HG03039 (cell line): ENCODE measurements at regions not wholly inside any gene's neighbourhood (a gene's known extent, or its start where the extent isn't known, plus 50 kb on each side); places are given as distances from the start of the nearest gene placed in this dataset.

Experiments used
- ATAC-seq: cut with Tn5 transposase; IDR thresholded peaks from one replicate; pipeline ENCODE4 v1.9.1; 2021; ENCODE audit warnings: mild to moderate bottlenecking, moderate library complexity; ENCODE audit not compliant: unreplicated experiment

- no peak for ATAC-seq
Observed at GRCh38 chr2:128368437-128369107, 49.9 kb upstream of the HS6ST1 start.

DNA sequence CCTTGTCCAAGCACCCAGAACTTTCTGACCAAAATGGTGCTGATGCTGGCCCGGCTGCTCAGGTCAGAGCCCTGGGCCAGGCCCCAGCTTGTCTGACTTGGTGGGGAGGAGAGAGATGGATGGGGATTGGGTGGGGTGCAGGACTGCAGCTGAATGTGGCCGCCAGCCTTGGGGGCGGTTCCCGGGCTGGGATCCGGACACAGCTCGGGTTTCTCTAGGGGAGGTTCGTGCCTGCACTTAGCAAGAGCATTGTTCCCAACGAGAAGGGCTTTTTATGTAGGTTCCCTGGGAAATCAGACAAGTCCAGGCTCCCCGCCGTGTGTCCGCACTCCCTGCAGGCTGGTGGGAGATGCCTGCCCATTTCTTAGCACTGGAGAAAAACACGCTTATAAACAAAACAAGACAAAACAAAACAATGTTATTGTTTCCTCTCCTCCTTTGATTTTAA lies 50.5 kb upstream of the HS6ST1 start:
- ATAC-seq: no peak

GRCh38 chr2:128369602-128370467 lies 51.2 kb upstream of the HS6ST1 start:
- ATAC-seq: no peak

DNA sequence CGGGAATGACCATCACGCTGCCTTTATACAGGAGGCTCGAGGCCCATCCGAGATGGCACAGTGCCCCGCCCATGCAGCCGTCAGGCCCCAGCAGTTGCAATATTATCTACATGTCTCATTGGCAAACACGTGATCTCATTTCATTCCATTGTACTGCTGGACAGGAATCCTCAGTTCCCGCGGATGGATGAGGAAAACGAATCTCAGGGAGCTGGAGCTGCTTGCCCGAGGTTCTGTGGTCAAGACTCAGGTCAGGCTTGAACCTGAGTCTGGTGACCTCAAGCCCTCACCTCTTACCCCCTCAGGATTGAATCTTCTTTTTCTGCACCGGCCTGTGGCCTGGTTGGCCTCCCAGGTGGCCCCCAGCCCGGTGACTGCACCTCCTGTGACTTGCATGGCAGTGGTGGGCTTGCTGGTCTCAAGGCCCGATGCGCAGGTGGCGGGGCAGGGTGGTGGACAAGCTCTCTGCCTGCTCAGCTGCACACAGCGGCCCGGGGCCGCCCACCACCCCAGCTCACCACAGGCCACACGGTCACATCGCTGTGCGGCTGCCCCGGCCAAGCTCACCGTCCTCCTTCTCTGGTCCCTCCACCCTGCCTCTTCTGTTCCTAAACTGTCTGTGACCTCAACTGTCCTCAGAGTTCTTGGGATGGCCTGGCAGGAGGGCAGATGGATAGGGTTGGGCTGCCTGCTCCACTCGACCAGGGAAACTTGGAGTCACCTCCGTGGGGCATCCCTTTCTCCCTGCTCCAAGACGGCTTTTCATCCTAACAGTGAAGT lies 52.0 kb upstream of the HS6ST1 start:
- no peak for ATAC-seq

GRCh38 chr2:128371248-128371630 lies 52.6 kb upstream of the HS6ST1 start:
- ATAC-seq: no peak

DNA sequence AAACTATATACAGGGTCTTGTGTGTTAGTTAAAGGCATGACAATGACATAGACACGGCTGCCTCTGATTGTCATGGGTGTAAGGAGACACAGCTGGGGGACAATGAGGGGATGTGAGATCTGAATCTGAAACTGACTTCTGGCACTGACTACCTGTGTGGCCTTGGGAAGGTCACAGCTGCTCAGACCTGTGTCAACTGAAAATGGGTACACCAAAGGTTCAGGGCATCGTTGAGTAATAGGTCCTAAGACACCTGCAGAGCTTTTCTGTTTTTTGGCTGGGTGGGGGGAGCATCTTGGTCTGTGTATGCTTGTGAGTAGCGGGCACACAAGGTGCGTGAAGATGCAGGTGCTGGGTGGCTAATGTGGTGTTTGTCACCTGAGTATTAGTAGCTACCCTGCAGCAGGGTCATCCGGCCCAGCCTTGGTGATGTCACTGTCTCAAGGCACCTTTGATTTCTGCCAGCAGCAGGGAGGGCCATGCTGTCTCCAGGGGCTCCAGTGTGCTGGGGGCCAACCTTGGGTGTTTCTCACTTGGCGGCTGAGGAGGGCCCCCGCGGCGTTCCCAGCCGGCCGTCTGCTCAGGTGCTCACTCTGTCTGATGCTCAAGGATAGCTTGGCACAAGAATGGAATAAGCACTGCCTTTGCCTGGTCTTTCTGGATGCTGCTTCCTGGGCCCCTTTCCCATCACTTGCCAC lies 53.1 kb upstream of the HS6ST1 start:
- ATAC-seq: no peak

GRCh38 chr2:128372621-128373341 lies 54.1 kb upstream of the HS6ST1 start:
- no peak for ATAC-seq

DNA sequence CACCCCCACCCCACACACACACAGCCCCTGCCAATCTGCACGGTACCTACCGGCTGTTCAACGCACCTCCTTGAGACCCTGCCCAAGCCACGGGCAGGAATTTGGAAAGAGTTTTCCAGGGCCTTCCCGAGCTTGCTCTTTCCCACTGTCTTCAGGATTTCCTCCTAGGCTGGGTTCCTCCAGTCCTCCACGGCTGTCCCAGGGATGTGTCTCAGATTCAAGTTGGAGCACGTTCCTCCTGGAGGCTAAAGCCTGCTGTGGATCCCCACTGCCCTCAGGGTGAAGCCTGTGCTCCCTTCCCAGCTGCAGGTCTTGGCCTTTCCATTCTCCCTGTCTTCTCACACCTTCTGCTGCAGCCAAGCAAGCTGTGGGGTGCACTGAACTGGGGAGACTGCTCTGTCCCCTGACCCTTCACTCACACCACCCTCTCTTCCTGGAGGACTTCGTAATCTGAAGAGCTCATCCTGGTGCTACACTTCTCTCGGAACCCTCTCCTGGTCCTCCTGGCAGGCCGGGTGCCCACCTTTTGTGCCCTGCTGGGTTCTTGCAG lies 54.9 kb upstream of the HS6ST1 start:
- no peak for ATAC-seq

GRCh38 chr2:128374001-128374710 lies 55.5 kb upstream of the HS6ST1 start:
- no peak for ATAC-seq

- no peak for ATAC-seq
Observed at GRCh38 chr2:128374711-128375413, 56.2 kb upstream of the HS6ST1 start.

DNA sequence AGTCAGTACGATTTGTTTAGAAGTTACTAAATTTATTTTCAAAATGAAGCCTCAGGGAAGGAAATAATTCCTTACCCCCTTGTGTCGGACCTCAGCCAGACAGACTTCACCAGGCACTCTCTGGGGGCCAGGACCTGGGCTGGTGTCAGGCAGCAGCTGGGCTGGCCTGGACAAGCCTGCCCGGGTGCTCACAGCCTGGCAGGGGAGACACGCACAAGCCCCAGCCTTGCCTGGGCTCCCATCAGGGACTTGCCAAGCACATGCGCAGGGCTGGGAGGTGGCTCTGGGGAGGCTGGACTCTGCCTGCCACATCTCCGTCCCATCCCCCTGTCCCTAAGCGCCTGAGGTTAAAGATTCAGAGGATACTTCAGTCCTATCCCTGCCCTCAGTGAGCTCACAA lies 56.8 kb upstream of the HS6ST1 start:
- ATAC-seq: no peak

- no peak for ATAC-seq
Observed at GRCh38 chr2:128376241-128377041, 57.8 kb upstream of the HS6ST1 start.

DNA sequence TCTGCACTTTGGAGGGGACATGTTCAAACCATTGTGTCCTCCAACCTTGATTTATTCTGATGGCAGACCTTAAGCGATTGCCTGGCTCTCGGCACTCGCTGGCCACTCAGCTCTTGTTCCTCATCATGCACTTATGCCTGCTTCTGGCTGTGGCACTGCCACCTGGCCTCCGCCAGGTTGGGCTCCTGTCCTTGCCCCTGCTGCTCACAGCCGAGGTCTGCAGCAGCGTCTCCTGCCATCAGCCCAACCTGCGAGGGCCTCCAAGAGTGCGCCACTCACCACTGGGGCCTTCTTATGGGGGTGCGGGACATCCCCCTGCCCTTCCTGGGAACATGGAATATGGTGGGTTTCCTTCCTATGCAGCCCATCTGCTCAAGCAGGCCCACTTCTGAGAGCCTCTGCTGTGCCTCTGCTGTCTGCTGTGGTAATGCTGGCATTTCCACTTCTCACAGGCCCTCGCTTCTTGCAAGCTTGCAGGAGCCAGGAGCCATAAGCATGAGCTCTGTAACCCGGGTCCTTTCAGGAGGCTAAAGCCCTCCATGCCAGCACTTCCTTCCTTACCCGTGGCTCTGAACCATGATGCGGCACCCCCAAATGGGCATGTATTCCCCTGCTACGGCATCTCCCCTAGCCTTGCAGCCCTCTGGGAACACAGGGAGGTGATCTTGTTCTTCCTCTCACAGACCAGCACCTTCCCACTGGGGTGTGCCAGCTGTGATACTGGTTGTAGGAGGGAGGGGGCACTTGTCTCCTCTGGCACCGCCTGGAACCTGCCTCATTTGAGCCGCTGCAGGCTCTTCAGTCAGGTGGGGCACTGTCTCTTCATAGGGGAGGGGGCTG lies 58.6 kb upstream of the HS6ST1 start:
- ATAC-seq: no peak

GRCh38 chr2:128378231-128379020 lies 59.8 kb upstream of the HS6ST1 start:
- ATAC-seq: no peak

DNA sequence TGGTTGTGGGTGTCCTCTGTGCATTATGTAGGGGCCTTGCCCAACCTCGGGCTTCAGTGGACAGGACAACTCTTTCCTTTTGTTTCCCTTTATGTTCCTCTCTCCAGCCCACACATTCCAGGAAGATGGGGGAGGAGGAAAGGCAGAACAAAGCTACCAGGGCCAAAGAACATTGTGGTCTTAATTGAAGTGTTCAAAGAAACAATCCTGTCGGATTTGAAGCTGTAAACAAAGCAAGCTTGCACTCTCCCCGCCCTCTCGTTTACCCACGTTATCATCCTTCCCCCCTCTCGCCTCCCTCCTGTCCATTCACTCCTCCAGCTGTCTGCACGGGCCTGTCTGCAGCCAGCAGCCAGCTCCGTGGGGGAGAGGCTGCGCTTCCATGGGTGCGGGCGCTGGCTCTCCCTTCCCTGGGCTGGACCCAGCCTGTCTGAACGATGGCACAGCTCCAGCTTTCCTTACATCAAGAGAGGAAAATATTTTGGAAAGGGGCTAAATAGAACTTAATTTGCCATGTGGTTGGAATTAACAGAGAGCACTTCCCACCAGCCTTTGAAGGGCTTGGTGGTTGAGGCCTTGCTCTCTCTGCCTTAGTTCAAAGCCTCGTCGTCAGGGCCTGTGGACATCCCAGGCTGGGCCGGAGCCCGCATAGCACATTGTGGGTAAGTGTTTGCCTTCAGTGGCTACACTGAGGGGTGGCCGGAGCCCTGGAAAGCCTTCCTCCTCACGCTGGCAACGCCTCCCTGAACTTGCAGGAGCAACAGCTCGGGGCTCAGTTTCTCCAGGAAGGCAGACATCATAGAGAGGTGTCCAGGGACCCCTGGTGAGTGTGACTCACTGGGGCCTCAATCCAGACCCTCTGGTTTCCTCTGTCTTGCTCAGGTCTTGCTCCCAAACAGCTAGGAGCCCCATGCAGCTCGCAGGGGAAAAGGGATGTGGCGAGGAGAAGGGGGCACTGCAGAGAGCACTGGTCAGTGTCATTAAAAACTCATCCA lies 60.6 kb upstream of the HS6ST1 start:
- ATAC-seq: no peak
